ENCODE measurements at regions not wholly inside any gene's neighbourhood (a gene's known extent, or its start where the extent isn't known, plus 50 kb on each side); places are given as distances from the start of the nearest gene placed in this dataset.

DNA sequence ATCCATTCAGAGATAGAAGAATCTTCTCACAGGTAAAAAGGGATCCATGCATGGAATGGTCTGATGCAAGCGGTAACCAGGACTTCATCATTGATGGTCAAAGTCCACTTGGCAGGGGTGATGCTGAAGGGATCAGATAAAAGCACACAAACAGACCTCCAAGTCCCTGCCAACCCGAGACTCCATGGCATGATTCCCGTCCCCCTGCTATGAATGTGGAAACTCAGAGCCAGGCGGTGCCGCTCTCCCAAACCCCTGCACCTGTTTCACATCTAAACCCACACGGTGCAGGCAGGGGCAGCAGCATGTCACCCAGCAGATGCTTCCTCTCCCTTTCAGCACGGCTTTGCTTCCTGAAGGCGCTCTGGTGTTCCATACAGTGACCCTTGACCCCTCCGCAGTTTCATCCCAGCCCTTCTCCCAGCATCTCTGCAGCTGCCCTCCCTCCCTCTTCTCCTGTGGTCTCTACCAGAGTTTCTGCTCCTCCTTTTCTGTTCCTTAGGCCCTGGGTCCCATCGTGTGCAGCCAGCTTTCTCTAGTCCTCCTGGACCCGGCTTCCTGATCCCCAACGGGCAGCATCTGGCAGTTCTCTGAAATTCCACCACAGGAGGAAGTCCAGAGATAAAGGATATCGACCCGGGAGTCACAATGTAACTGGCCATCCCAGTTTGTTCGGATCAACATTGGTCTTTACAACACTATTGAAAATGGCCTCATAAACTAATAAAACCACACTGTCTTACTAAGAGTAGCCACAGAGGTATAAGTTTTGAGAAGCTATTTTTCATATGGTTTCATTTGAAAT, 235.0 kb downstream of the TTLL2 start:
- TF ChIP-seq, protein P1, sequence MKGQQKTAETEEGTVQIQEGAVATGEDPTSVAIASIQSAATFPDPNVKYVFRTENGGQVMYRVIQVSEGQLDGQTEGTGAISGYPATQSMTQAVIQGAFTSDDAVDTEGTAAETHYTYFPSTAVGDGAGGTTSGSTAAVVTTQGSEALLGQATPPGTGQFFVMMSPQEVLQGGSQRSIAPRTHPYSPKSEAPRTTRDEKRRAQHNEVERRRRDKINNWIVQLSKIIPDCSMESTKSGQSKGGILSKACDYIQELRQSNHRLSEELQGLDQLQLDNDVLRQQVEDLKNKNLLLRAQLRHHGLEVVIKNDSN (IDR thresholded peaks at IDR 0.05) = no peak
- TF ChIP-seq YY1 (IDR thresholded peaks at IDR 0.05; ENCODE audit: low read depth) (no peak), EGR1 (IDR thresholded peaks at IDR 0.05) (no peak), CREB1 (IDR thresholded peaks at IDR 0.05; ENCODE audit: low read depth) (no peak), FOXM1 (IDR thresholded peaks at IDR 0.05; ENCODE audit: borderline replicate concordance, low read depth) (no peak), NFIC (IDR thresholded peaks at IDR 0.05) (no peak)
- TF ChIP-seq, protein P2, sequence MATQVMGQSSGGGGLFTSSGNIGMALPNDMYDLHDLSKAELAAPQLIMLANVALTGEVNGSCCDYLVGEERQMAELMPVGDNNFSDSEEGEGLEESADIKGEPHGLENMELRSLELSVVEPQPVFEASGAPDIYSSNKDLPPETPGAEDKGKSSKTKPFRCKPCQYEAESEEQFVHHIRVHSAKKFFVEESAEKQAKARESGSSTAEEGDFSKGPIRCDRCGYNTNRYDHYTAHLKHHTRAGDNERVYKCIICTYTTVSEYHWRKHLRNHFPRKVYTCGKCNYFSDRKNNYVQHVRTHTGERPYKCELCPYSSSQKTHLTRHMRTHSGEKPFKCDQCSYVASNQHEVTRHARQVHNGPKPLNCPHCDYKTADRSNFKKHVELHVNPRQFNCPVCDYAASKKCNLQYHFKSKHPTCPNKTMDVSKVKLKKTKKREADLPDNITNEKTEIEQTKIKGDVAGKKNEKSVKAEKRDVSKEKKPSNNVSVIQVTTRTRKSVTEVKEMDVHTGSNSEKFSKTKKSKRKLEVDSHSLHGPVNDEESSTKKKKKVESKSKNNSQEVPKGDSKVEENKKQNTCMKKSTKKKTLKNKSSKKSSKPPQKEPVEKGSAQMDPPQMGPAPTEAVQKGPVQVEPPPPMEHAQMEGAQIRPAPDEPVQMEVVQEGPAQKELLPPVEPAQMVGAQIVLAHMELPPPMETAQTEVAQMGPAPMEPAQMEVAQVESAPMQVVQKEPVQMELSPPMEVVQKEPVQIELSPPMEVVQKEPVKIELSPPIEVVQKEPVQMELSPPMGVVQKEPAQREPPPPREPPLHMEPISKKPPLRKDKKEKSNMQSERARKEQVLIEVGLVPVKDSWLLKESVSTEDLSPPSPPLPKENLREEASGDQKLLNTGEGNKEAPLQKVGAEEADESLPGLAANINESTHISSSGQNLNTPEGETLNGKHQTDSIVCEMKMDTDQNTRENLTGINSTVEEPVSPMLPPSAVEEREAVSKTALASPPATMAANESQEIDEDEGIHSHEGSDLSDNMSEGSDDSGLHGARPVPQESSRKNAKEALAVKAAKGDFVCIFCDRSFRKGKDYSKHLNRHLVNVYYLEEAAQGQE (IDR thresholded peaks at IDR 0.05; ENCODE audit: low read depth) = no peak

DNA sequence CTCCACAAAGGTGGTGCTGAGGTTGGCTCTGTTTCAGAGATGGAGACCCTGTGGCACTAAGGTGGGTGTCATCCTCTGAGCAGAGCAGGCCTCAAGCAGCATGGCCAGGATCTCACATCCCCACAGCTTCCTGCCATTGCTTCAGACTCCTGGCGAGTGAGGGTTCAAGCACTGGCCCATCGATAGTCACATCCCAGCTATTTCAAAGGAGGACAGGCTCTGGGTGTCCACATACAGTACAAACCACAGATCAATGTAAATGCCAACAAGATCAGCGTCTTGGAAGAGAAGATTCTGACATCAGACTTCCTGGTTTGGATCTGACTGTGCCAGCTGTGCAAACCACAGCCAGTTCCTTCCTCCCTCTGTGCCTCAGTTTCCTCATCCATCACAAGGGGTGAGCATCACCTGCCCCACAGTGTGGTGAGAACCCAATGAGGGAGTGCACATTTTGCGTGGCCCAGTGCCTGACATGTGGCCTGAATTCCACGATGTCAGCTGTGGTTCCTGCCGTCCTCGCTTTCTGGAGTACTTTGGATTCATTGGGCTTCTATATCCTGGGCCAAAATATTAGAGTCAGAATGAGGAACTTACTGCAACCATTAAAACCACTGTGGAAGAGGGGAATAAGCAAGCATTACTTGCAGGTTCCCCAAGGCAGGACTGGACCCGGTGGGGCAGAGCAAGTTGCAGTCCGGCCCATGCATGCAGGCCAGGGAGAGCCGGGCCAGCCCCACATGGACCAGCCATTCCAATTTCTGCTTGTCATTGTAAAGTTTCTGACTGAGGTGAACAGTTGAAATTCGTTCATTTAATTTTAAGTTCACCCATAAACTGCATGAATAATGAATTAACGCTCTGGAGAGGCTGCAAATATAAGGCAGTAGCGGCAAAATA, 236.0 kb downstream of the TTLL2 start:
- TF ChIP-seq NFIC (IDR thresholded peaks at IDR 0.05) = no peak
- no peak for TF ChIP-seq CREB1 (IDR thresholded peaks at IDR 0.05; ENCODE audit: low read depth)
- TF ChIP-seq TEAD4 (IDR thresholded peaks at IDR 0.05) = no peak
- no peak for TF ChIP-seq TAF1 (IDR thresholded peaks at IDR 0.05; ENCODE audit: low read depth)
- TF ChIP-seq ZBTB7A (IDR thresholded peaks at IDR 0.05; ENCODE audit: low read depth) = no peak
- TF ChIP-seq TCF12 (IDR thresholded peaks at IDR 0.05; ENCODE audit: low read depth) = no peak
- TF ChIP-seq EGR1 (IDR thresholded peaks at IDR 0.05) = no peak
- no peak for TF ChIP-seq EP300 (IDR thresholded peaks at IDR 0.05; ENCODE audit: borderline replicate concordance)
- no peak for TF ChIP-seq FOXM1 (IDR thresholded peaks at IDR 0.05; ENCODE audit: borderline replicate concordance, low read depth)
- no peak for TF ChIP-seq YY1 (IDR thresholded peaks at IDR 0.05; ENCODE audit: low read depth)
- TF ChIP-seq, protein P2 (IDR thresholded peaks at IDR 0.05; ENCODE audit: low read depth) = no peak
- no peak for TF ChIP-seq CEBPB (IDR thresholded peaks at IDR 0.05)
- TF ChIP-seq, protein P1 (IDR thresholded peaks at IDR 0.05) = no peak
- TF ChIP-seq, protein P3, sequence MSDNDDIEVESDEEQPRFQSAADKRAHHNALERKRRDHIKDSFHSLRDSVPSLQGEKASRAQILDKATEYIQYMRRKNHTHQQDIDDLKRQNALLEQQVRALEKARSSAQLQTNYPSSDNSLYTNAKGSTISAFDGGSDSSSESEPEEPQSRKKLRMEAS (IDR thresholded peaks at IDR 0.05) = no peak
- no peak for TF ChIP-seq RAD21 (IDR thresholded peaks at IDR 0.05; ENCODE audit: low read depth)

DNA sequence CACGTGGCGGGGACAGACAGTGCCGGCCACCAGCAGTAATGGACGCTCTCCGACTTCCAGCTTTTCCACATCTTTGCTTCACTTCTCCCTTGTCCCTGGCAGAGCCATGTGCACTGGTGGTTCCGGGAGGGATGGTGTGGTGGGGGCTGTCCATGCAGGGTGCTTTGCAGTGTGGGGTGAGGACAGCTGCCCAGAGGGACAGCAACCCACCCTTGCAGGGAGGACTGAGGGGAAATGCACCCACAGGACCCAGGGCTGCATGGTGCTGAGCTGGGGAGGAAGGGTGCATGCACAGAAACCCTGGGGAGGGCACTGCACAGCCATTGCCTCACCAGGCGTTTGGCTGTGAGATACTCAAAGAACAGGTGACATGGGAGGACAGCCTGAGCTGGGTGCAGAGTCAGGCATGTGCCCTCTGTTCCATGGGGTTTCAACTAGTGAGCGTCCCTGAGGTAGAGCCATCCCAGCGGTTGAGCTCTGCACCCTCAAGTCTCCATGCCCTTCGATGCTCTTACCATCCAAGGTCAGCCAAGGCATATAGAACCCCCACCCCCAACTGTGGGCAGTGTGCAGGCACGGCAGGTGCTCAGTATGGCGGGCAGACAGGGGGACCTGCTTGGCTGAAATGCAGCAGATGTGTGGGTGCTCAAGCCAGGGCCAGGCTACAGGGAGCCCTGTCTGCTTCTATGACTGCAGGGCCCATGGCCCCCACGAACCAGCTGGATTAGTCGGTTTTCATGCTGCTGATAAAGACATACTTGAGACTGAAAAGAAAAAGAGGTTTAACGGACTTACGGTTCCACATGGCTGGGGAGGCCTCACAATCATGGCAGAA, 239.7 kb downstream of the TTLL2 start:
- TF ChIP-seq FOXM1 (IDR thresholded peaks at IDR 0.05; ENCODE audit: borderline replicate concordance, low read depth) = no peak
- TF ChIP-seq EP300 (IDR thresholded peaks at IDR 0.05; ENCODE audit: borderline replicate concordance) = no peak
- no peak for TF ChIP-seq NFIC (IDR thresholded peaks at IDR 0.05)
- TF ChIP-seq RAD21 (IDR thresholded peaks at IDR 0.05; ENCODE audit: low read depth) = no peak
- no peak for TF ChIP-seq YY1 (IDR thresholded peaks at IDR 0.05; ENCODE audit: low read depth)
- TF ChIP-seq, protein P2 (IDR thresholded peaks at IDR 0.05; ENCODE audit: low read depth) = no peak
- TF ChIP-seq TEAD4 (IDR thresholded peaks at IDR 0.05) = no peak
- TF ChIP-seq, protein P1 (IDR thresholded peaks at IDR 0.05) = no peak
- no peak for TF ChIP-seq TAF1 (IDR thresholded peaks at IDR 0.05; ENCODE audit: low read depth)
- no peak for TF ChIP-seq CREB1 (IDR thresholded peaks at IDR 0.05; ENCODE audit: low read depth)
- TF ChIP-seq EGR1 (IDR thresholded peaks at IDR 0.05) = no peak

Measured in Ishikawa (cell line).